Fibroblast of lung (primary cell): ENCODE measurements at regions not wholly inside any gene's neighbourhood (a gene's known extent, or its start where the extent isn't known, plus 50 kb on each side); places are given as distances from the start of the nearest gene placed in this dataset.

Source experiments
- DNase-seq, 2 donors: peaks; one replicate each; pipeline versions ENCODE4 v3.0.0 to v3.0.0-alpha.2; 2010; ENCODE audit warnings: low read depth in 2 of 2
- H2AFZ ChIP-seq: 2 replicates; pipeline ENCODE4 v1.5.1; 2012; ENCODE audit warnings: low read length, control low read depth, inconsistent platforms
- H3K27ac ChIP-seq: 2 replicates; pipeline ENCODE4 v1.5.1; 2011; ENCODE audit warnings: low read length, control low read depth; ENCODE audit not compliant: insufficient read depth
- H3K27me3 ChIP-seq: 2 replicates; pipeline ENCODE4 v1.5.1; 2011; ENCODE audit warnings: mild to moderate bottlenecking, low read length; ENCODE audit not compliant: control insufficient read depth, insufficient read depth
- H3K36me3 ChIP-seq: 2 replicates; pipeline ENCODE4 v1.5.1; 2011; ENCODE audit warnings: low read length; ENCODE audit not compliant: control insufficient read depth, insufficient read depth
- H3K4me1 ChIP-seq: 2 replicates; pipeline ENCODE4 v1.5.1; 2011; ENCODE audit warnings: low read length; ENCODE audit not compliant: control insufficient read depth, insufficient read depth; ENCODE audit errors: extremely low read depth
- H3K4me2 ChIP-seq: 2 replicates; pipeline ENCODE4 v1.5.1; 2011; ENCODE audit warnings: low read length, control low read depth; ENCODE audit not compliant: insufficient read depth; ENCODE audit errors: extremely low read depth
- H3K4me3 ChIP-seq, 4 experiments: fragments of 200-600 bp in 1 of 4; sonication (generic) in 1 of 4; replicated peaks in 1 of 4; 2 replicates each; pipeline ENCODE4 v1.5.1; 2011 to 2016; ENCODE audit warnings: low read length in 4 of 4, low read depth in 3 of 4, mild to moderate bottlenecking in 3 of 4, control low read depth in 2 of 4, inconsistent platforms in 1 of 4, mixed read lengths in 1 of 4; ENCODE audit not compliant: insufficient read depth in 1 of 4; ENCODE audit errors: control extremely low read depth in 1 of 4
- H3K79me2 ChIP-seq: 2 replicates; pipeline ENCODE4 v1.5.1; 2012; ENCODE audit warnings: mild to moderate bottlenecking, low read length, inconsistent platforms; ENCODE audit not compliant: control insufficient read depth, insufficient read depth
- H3K9ac ChIP-seq: 2 replicates; pipeline ENCODE4 v1.5.1; 2011; ENCODE audit warnings: mild to moderate bottlenecking, low read length, control low read depth; ENCODE audit not compliant: insufficient read depth
- H3K9me3 ChIP-seq: 2 replicates; pipeline ENCODE4 v1.5.1; 2012; ENCODE audit warnings: low read depth, low read length; ENCODE audit not compliant: control insufficient read depth, insufficient read depth
- H4K20me1 ChIP-seq: 2 replicates; pipeline ENCODE4 v1.5.1; 2011; ENCODE audit warnings: low read length; ENCODE audit not compliant: control insufficient read depth, insufficient read depth; ENCODE audit errors: extremely low read depth
- CTCF ChIP-seq, 2 donors: IDR thresholded peaks in 1 of 2; conservative IDR thresholded peaks in 1 of 2; 1 replicate in 1 of 2; 2 replicates in 1 of 2; pipeline ENCODE4 v1.5.1; 2011 to 2012; ENCODE audit warnings: low read length in 2 of 2, control low read depth in 1 of 2, inconsistent platforms in 1 of 2, low read depth in 1 of 2, mild to moderate bottlenecking in 1 of 2
- EZH2 ChIP-seq: IDR thresholded peaks from 2 replicates; pipeline ENCODE4 v1.5.1; 2012; ENCODE audit warnings: low read length, control low read depth, mild to moderate bottlenecking; ENCODE audit errors: missing control alignments

DNA sequence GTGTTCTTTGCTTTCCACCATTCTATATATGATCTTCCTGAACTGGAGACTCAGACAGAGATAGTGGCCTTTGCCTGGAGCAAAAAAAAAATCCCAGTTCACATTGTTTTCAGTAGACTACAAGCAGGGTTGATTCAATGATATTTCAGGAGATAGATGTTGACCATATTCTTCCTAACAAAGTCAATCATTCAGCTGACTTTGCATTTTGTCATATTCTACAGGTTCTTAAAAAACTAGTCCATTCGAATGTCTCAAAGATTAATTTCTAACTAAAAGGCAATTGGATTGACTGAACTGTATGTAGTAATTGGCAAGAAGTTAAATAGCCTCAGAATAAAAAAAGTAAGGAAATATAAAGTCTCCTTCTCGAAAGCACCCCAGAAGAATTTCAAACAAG is 479.5 kb downstream of the NKX6-1 start:
- no peak overlapping the region for H3K4me2 ChIP-seq
- H3K4me3 ChIP-seq, result no peak overlapping the region
- H3K36me3 ChIP-seq, result no peaks in the 10 kb centered on the region
- H2AFZ ChIP-seq, result no peak overlapping the region
- no peak overlapping the region for H3K9ac ChIP-seq
- no peaks in the 10 kb centered on the region for H3K27me3 ChIP-seq
- no peak overlapping the region for H3K27ac ChIP-seq
- H3K9me3 ChIP-seq, result no peaks in the 10 kb centered on the region
- no peak for TF ChIP-seq EZH2
- TF ChIP-seq CTCF (conservative IDR thresholded peaks at IDR 0.05 in 1 of 2, IDR thresholded peaks at IDR 0.05 in 1 of 2; ENCODE audit: low read depth in 1 of 2, low read length in 2 of 2), result no peak
- H4K20me1 ChIP-seq, result no peaks in the 10 kb centered on the region
- H3K4me1 ChIP-seq, result no peaks in the 10 kb centered on the region
- no peak for DNase-seq
- no peaks in the 10 kb centered on the region for H3K79me2 ChIP-seq

GRCh38 chr4:84003046-84003445 is 467.1 kb downstream of the GPAT3 start:
- Histone ChIP-seq H3K79me2 (no peaks in the 10 kb centered on the region), H3K27me3 (no peaks in the 10 kb centered on the region), H3K4me3 (no peak overlapping the region), H3K9me3 (no peaks in the 10 kb centered on the region), H2AFZ (no peak overlapping the region), H4K20me1 (no peaks in the 10 kb centered on the region), H3K27ac (no peak overlapping the region), H3K4me2 (no peak overlapping the region), H3K4me1 (no peaks in the 10 kb centered on the region), H3K36me3 (no peaks in the 10 kb centered on the region), H3K9ac (no peak overlapping the region)
- no peak for TF ChIP-seq CTCF (conservative IDR thresholded peaks at IDR 0.05 in 1 of 2, IDR thresholded peaks at IDR 0.05 in 1 of 2; ENCODE audit: low read depth in 1 of 2, low read length in 2 of 2)
- no peak for TF ChIP-seq EZH2
- DNase-seq, result no peak

GRCh38 chr4:84001876-84002569 is 466.1 kb downstream of the GPAT3 start:
- no peak overlapping the region for H3K9ac ChIP-seq
- H3K27me3 ChIP-seq, result no peaks in the 10 kb centered on the region
- no peak for DNase-seq
- H3K4me3 ChIP-seq, result no peak overlapping the region
- no peaks in the 10 kb centered on the region for H3K4me1 ChIP-seq
- H4K20me1 ChIP-seq, result no peaks in the 10 kb centered on the region
- H3K79me2 ChIP-seq, result no peaks in the 10 kb centered on the region
- no peak overlapping the region for H3K27ac ChIP-seq
- no peak overlapping the region for H3K4me2 ChIP-seq
- no peaks in the 10 kb centered on the region for H3K36me3 ChIP-seq
- TF ChIP-seq EZH2 (no peak), CTCF (conservative IDR thresholded peaks at IDR 0.05 in 1 of 2, IDR thresholded peaks at IDR 0.05 in 1 of 2; ENCODE audit: low read depth in 1 of 2, low read length in 2 of 2) (no peak)
- no peak overlapping the region for H2AFZ ChIP-seq
- H3K9me3 ChIP-seq, result no peaks in the 10 kb centered on the region
